HG02840 (cell line): ENCODE measurements at regions not wholly inside any gene's neighbourhood (a gene's known extent, or its start where the extent isn't known, plus 50 kb on each side); places are given as distances from the start of the nearest gene placed in this dataset.

Experiments used
- ATAC-seq: cut with Tn5 transposase; IDR thresholded peaks from one replicate; pipeline ENCODE4 v1.9.1; 2021; ENCODE audit warnings: mild to moderate bottlenecking, moderate library complexity, moderate number of reproducible peaks; ENCODE audit not compliant: unreplicated experiment, low FRiP score

- ATAC-seq = no peak
These were observed 815.8 kb upstream of the FAM98A start for GRCh38 chr2:34414856-34415255.

DNA sequence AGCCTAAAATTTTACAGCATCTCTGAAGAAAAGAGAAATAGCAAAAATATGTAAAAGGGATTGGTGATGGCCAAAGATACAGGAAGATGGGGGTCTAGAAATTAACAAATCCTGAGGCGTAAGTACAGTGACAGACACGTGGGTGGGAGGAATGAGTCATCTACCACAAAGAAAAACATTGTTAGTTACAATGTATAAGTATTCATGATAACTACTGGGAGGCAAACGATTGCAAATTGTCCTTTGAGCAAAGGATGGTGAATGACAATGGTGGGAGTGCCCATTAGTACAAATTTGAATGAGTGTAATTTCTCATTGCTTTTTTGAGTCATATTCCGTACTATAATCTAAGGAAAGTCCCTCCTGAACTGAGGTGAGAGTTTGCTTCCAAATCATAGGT lies 809.0 kb upstream of the FAM98A start:
- no peak for ATAC-seq

GRCh38 chr2:34403512-34403911 lies 804.4 kb upstream of the FAM98A start:
- no peak for ATAC-seq

GRCh38 chr2:34402376-34402775 lies 803.3 kb upstream of the FAM98A start:
- ATAC-seq = no peak

GRCh38 chr2:34401186-34401585 lies 802.1 kb upstream of the FAM98A start:
- ATAC-seq = no peak

DNA sequence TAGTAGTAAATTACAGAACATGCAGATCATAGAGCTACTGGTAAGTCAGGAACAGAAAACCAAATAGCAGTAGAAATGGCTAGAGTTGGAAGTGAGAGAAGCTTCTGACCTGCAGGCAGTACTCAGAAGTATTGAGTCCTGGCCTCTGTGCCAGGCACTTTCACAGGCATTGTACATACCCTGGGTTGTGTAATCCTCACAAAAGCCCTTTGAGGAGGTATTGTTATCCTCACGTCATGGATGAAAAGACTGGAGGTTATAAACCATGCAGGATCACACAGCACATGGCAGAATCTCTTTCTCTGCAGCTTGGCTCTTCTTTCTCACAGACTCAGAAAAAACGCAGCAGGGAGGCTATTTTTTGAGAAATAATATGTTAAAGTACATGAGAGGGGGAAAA lies 789.3 kb upstream of the FAM98A start:
- ATAC-seq = no peak

DNA sequence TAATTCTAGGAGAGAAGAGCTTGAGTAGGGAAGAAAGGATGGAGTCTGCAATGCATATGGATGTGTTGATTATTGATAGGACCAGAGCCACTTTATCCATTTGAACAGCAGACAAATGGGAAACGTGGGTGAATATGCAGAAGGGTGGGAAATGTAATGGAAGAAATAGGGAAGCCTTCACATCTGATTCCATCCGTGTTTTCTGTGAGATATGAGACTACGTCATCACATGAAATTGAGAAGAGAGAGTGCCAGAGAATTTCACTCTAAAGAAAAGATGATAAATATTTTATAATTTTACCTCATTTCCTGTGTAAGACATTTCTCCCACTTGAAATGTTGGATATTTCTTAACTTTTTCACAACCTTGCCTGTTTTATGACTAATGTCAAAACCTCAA lies 788.4 kb upstream of the FAM98A start:
- no peak for ATAC-seq

DNA sequence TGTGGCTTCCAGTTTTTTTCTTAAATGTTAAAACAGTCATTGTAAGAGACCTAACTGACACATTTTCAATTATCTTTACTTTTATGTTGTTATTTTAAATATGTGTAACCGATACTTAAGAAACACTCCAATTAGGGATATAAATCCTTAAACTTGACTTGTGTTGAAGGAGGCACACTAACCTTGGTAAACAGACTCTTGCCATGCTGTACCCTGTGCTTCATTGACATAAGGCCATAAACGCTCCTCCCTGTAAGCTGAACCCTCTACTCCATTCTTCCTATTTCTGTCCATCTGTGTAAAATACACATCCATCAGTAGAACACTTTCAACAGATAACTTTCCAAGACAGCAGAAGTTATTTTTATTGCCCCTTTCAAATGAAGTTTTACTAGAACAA lies 780.5 kb upstream of the FAM98A start:
- ATAC-seq = no peak

DNA sequence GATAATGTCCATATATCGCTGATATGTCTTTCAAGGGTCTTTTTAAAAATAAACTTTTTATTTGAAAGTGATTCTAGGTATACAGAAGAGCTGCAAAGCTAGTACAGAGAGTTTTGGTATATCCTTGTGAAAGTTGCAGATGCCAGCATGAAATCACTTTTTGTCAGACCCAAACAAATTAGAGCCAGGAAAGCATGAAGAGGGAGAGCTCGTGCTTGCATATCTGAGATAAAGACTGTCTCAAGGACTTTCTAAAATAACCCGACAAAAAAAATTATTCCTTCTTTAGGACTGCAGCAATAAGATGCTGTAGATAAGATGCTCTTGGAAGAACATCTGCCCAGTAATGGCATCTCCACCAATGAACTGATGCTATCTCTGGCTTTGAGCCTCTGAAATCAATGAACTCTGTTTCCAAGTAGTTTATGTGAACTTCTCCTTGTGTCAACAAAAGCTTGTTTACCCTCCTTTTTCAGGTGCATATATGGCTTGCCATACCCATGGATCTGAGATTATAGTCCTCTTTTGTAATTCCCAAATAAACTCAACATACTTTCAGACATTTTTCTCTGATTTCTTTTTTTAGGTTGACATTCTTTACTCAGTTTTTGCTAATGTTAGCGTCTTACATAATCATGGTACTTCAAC lies 774.6 kb upstream of the FAM98A start:
- ATAC-seq = no peak

- ATAC-seq = no peak
These were observed 773.9 kb upstream of the FAM98A start for GRCh38 chr2:34372967-34373366.

DNA sequence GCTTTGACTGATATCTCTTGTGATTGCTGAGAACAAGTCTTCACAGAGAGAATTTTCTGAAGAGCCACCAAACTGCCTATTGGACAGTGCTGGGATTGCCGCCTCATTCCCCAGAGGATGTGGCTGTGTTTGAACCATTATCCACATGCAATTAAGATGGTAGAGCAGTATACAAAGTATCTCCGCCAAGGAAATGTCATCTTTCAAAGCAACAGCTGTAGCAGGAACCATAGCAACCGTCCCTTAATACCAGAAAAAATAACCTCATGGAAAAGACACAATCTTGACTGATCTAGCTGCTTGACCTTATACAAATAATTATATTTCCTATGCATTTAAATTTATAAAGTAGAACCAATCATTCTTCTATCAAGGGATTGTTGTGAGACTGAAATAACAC lies 772.6 kb upstream of the FAM98A start:
- ATAC-seq = no peak

DNA sequence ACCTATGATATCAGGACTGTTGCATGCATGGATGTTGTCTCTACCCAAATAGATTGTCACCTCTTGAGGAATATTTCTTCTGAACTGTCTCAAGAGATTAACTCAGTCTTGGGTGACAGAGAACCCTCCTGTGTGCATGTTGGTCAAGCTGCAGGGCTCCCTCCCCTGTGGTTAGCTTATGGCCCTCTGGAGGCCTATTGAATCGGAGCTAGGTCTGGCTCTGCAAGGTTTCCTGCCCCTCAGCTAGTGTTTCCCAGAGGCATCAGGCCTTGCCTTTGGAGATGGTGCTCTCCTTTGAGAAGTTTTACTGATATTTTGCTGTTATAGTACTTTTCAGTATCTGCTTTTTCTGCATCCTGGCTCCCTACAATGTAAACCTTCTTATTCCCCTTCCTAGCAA lies 769.2 kb upstream of the FAM98A start:
- no peak for ATAC-seq

- ATAC-seq = no peak
These were observed 766.8 kb upstream of the FAM98A start for GRCh38 chr2:34365932-34366331.

DNA sequence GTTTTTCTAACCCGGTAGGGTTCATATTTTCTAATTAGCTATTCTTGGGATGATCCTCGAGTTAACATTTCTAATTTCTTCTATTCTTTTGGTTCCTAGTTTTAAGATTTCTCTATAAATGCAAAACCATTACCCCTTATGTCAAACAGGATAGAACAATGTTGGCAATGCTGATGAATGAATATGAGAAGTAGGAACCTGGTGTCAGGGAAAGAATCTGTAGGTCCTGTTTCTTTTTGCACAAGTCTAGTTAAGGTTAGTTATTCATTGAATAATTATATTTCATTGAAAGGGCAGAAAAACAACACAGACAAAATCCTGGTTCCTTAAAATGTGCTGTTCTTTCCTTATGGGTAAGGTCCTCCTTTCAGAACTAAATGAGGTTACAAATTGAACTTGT lies 766.4 kb upstream of the FAM98A start:
- no peak for ATAC-seq

DNA sequence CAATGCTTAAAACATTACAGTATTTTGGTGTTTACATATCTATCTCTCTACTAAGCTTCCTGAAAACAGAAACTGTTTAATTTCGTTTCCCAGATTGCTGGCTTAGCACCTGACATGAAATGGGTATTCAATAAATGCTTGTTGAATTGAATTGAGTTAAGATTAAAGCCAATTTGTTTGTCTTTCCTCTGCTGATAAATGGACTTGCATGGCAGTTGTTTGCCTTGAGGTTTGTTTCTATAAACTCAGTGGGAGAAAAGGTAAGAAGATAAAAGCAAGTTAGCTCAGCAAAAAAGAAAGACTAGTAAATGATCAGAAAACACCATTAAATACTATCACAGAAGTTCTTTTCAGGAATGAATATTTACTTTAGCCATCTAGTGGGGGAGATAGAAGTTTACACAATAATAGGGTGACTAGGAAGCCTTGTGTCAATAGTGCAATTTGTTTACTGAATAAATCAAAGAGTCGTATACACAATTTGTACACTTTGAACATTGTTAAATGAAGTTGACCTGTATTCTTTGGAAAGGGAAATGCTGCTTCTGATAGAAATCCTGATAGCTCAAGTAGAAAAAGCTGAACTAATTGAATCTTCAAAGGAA lies 754.5 kb upstream of the FAM98A start:
- ATAC-seq = no peak

DNA sequence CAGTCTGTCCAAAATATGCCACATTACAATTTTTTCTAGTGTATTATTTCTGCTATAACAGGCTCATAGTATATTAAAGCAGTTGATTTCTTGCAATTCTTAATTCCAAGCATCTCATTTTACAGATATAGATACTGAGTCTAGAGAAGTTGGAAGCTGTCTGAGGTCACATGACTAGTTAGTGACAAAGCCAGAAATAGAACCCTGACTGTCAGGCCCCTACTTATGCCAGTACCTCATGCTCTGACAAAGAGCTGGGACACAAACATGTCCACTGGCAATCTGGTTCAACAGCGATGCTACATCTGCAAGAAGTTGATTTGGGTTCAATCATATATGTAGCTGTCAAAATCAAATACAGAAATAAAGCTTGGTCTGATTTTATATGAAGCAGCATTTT lies 750.4 kb upstream of the FAM98A start:
- ATAC-seq = no peak

GRCh38 chr2:34345030-34345429 lies 745.9 kb upstream of the FAM98A start:
- ATAC-seq = no peak

DNA sequence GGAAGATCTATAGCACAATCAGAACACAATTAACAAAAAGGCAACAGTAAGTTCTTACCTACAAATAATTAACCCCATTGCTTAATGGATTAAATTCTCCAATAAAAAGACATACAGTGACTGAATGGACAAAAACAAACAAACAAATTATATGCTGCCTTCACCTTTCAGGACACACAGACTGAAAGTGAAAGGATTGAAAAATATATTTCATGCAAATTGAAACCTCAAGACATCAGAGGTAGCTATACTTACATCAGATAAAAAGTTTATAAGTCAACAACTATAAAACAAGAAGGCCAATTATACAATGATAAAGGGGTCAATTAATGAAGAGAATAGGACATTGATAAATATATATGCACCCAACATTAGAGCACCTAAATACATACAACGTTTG lies 741.2 kb upstream of the FAM98A start:
- no peak for ATAC-seq

DNA sequence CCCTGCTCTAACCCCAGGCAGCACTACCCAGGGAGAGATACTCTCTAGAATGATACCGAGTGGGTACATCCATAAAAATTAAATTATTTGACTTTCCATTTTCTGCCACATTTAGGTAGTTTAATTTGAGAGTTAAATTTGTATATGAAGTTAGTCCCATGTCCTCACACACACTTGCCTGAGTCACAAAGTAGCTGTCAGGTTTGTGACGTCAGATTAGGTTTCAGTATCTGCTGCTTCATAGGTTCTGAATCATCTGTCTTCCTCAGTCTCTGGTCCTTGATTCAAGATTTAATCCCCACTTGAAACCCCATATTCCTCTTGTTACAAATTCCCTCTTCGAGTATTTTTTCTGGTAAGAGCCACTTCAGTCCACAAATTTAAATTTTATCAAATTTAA lies 738.6 kb upstream of the FAM98A start:
- no peak for ATAC-seq

- ATAC-seq = no peak
These were observed 733.7 kb upstream of the FAM98A start for GRCh38 chr2:34332813-34333212.

DNA sequence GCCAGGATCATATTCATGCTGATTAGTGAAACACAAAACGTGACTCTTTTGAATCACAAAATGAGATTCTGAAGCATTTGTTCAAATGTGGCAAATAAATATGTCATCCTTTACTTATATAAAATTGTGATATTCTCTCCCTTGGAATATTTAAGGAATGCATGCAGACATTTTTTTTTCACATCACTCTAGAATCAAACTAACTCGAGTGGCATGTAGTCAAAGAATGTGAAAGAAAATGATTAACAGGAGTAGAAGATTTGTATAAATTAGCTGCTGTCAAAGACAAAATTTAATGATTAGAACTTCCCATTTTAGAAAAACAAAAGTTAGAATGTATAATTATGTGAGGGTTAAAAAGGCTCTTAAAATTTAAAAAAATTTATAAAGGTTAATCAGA lies 721.0 kb upstream of the FAM98A start:
- ATAC-seq = no peak

DNA sequence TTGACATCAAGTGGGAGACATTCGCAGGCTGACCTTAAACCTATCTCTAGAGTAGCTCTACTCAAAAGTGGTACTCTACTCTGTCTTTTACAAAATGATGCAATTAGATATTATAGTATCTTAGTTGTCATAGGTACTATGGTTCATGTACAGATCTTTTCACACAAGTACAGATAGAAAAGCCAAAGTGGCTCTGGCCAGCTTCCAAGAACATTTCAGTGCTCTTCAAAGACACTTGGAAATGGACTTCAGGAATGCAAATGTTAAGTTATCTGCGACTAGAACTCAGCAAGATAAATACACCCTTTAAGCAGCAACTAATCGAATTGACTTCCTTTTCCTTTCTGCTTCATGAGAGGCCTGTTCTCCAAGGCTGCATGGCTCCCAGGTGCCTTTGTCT lies 718.7 kb upstream of the FAM98A start:
- no peak for ATAC-seq

DNA sequence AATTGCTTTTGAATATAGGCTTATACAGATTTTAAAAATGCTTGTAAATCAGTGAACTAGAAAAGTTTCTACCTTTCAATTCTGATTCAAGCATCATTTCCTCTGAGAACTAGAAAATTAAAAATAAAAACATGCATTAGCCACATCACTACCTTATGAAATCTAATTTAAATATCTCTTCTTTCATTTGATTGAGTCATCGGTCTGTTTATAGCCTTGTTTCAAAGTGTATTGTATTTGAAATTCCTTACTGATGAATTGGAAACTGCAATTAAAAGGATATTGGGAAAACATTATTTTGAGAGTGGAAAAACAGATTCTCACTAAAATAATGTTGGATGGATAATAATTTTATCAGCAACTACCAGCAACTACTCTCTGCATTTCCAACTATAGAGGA lies 717.7 kb upstream of the FAM98A start:
- ATAC-seq = no peak
